ENCODE measurements at regions not wholly inside any gene's neighbourhood (a gene's known extent, or its start where the extent isn't known, plus 50 kb on each side); places are given as distances from the start of the nearest gene placed in this dataset.
A peak's percentile ranks its signal among the peaks of the same experiment; 100 is the strongest.

DNA sequence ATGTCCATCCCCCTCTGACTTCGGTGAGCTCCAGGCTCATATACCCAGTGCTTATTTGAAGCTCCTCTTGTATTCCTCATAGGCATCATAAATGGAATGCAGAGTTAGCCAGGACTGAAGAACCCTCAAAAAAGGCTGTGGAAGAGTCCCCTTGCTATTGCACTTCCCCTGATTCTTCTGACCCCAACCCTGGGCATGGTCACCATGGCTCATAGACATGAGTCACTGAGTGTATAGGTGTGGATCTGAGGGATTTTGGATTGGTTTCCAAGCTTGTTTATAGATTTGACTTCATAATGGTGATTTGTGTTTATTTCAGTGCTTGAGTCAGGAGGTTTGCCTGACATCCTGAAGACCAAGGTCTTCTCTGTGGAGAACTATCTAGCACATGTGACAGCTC is 98.4 kb upstream of the SLC38A2 start:
- no peak overlapping the region for H3K4me3 ChIP-seq (replicated peaks in 1 of 3; ENCODE audit: insufficient read depth in 1 of 3, low read depth in 1 of 3, low read length in 3 of 3)
- TF ChIP-seq GATA2 (IDR thresholded peaks at IDR 0.05; ENCODE audit: insufficient read depth, insufficient read length, low read depth, low read length) (no peak), EZH2 (IDR thresholded peaks at IDR 0.05; ENCODE audit: borderline replicate concordance, low read depth, low read length, severe bottlenecking) (no peak), POLR2A (IDR thresholded peaks at IDR 0.05; ENCODE audit: low read depth, low read length) (no peak), MYC (IDR thresholded peaks at IDR 0.05; ENCODE audit: low read depth, low read length) (no peak), FOS (IDR thresholded peaks at IDR 0.05; ENCODE audit: borderline replicate concordance, insufficient read depth, low read length) (no peak), JUN (IDR thresholded peaks at IDR 0.05; ENCODE audit: borderline replicate concordance, insufficient read depth, insufficient read length, low read depth) (no peak), POLR2AphosphoS5 (IDR thresholded peaks at IDR 0.05; ENCODE audit: insufficient read depth, low read depth, low read length) (no peak)
- TF ChIP-seq, protein P1, sequence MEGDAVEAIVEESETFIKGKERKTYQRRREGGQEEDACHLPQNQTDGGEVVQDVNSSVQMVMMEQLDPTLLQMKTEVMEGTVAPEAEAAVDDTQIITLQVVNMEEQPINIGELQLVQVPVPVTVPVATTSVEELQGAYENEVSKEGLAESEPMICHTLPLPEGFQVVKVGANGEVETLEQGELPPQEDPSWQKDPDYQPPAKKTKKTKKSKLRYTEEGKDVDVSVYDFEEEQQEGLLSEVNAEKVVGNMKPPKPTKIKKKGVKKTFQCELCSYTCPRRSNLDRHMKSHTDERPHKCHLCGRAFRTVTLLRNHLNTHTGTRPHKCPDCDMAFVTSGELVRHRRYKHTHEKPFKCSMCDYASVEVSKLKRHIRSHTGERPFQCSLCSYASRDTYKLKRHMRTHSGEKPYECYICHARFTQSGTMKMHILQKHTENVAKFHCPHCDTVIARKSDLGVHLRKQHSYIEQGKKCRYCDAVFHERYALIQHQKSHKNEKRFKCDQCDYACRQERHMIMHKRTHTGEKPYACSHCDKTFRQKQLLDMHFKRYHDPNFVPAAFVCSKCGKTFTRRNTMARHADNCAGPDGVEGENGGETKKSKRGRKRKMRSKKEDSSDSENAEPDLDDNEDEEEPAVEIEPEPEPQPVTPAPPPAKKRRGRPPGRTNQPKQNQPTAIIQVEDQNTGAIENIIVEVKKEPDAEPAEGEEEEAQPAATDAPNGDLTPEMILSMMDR (IDR thresholded peaks at IDR 0.05; ENCODE audit: extremely low read depth in 1 of 2, insufficient read depth in 1 of 2, low read depth in 1 of 2, low read length in 2 of 2) = no peak
- TF ChIP-seq, protein P2, sequence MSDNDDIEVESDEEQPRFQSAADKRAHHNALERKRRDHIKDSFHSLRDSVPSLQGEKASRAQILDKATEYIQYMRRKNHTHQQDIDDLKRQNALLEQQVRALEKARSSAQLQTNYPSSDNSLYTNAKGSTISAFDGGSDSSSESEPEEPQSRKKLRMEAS (IDR thresholded peaks at IDR 0.05; ENCODE audit: insufficient read depth, insufficient read length) = no peak
- H4K20me1 ChIP-seq (replicated peaks; ENCODE audit: control insufficient read depth, extremely low read depth, insufficient read depth, low read length) = no peaks in the 10 kb centered on the region
- FAIRE-seq (peak; percentile 28), DNase-seq (ENCODE audit: low read depth, low spot score) (no peak)
- no peak overlapping the region for H3K27ac ChIP-seq (ENCODE audit: insufficient read depth, low read depth, low read length)
- dilution Hi-C loops (cut with MboI; ENCODE audit: extremely low pct_ligation_motif_present, low sequenced_read_pairs) (no loop called here), intact Hi-C loops (cut with micrococcal nuclease) (no loop called here)
- H2AFZ ChIP-seq (ENCODE audit: low read depth, low read length) = no peak overlapping the region
- CTCF ChIA-PET = interaction anchor here (0.7 to 3.3 kb wide), 5 partner anchors 11 to 190 kb away, joined by 3 to 13 read pairs (median 6); no protein-coding TSS in a partner anchor
- no peaks in the 10 kb centered on the region for H3K9me1 ChIP-seq (replicated peaks; ENCODE audit: control insufficient read depth, extremely low read depth, insufficient read depth, low read length)
- H3K27me3 ChIP-seq (ENCODE audit: control insufficient read depth in 2 of 2, insufficient read depth in 2 of 2, low read length in 2 of 2) = no peaks in the 10 kb centered on the region
- no peak overlapping the region for H3K9ac ChIP-seq (replicated peaks; ENCODE audit: extremely low read depth, insufficient read depth, low read length)
- no TSS peak for BruUV-seq (replicated peaks)
- no peaks in the 10 kb centered on the region for H3K9me3 ChIP-seq (replicated peaks; ENCODE audit: control insufficient read depth, insufficient read depth, low read length)
- H3K4me2 ChIP-seq (ENCODE audit: insufficient read depth, low read length) = no peak overlapping the region
- H3K36me3 ChIP-seq (ENCODE audit: control insufficient read depth in 2 of 2, extremely low read depth in 1 of 2, insufficient read depth in 2 of 2, low read length in 2 of 2) = no peaks in the 10 kb centered on the region
- H3K79me2 ChIP-seq (ENCODE audit: control insufficient read depth, insufficient read depth, low read length) = no peaks in the 10 kb centered on the region
- peaks cover 67% of the 10 kb centered on the region for H3K4me1 ChIP-seq (ENCODE audit: control insufficient read depth, extremely low read depth, insufficient read depth, low read length)
- POLR2A ChIA-PET = interaction anchor here (0.8 kb wide), 1 partner anchor 21 kb away, joined by 3 read pairs; no protein-coding TSS in a partner anchor

Measured in endothelial cell of umbilical vein (primary cell).